H1 (cell line): ENCODE measurements at regions not wholly inside any gene's neighbourhood (a gene's known extent, or its start where the extent isn't known, plus 50 kb on each side); places are given as distances from the start of the nearest gene placed in this dataset.

ENCODE experiments used
- CTCF ChIP-seq, 3 experiments: IDR thresholded peaks; 1 replicate in 2 of 3; 2 replicates in 1 of 3; pipeline versions ENCODE4 v1.5.1 to v1.6.1; 2011; ENCODE audit warnings: low read length in 3 of 3, mild to moderate bottlenecking in 3 of 3, inconsistent platforms in 2 of 3, low read depth in 1 of 3, moderate library complexity in 1 of 3; ENCODE audit not compliant: insufficient read depth in 1 of 3; ENCODE audit errors: control extremely low read depth in 1 of 3
- SIRT6 ChIP-seq: IDR thresholded peaks from one replicate; pipeline ENCODE4 v1.7.1; 2012; ENCODE audit warnings: low read length, inconsistent platforms

GRCh38 chr5:67964619-67965018 lies 250.9 kb upstream of the PIK3R1 start:
- TF ChIP-seq SIRT6: no peak
- no peak for TF ChIP-seq CTCF (IDR thresholded peaks at IDR 0.05; ENCODE audit: control extremely low read depth in 1 of 3, insufficient read depth in 1 of 3, low read depth in 1 of 3, low read length in 3 of 3)
